H7 (cell line): ENCODE measurements at regions not wholly inside any gene's neighbourhood (a gene's known extent, or its start where the extent isn't known, plus 50 kb on each side); places are given as distances from the start of the nearest gene placed in this dataset.
"Not testable (repeated sequence)": the region's sequence is repeated elsewhere in the genome, so short reads cannot be mapped to it uniquely, and the experiment has no call there.

ENCODE experiments used
- DNase-seq: peaks from one replicate; pipeline ENCODE4 v3.0.0; 2012
- H3K27me3 ChIP-seq: 2 replicates; pipeline ENCODE4 v1.6.0; 2011; ENCODE audit warnings: mild to moderate bottlenecking, low read length; ENCODE audit not compliant: control insufficient read depth, insufficient read depth
- H3K36me3 ChIP-seq: replicated peaks from 2 replicates; pipeline ENCODE4 v1.5.1; 2011; ENCODE audit warnings: low read length; ENCODE audit not compliant: control insufficient read depth, insufficient read depth
- H3K4me3 ChIP-seq: 2 replicates; pipeline ENCODE4 v1.5.1; 2011; ENCODE audit warnings: low read depth, mild to moderate bottlenecking, control low read depth, low read length, moderate library complexity; ENCODE audit not compliant: insufficient read depth

- DNase-seq = peak; percentile 90
- Histone ChIP-seq H3K4me3 (peak overlapping the region; percentile 36), H3K36me3 (no peaks in the 10 kb centered on the region), H3K27me3 (peaks cover 25% of the 10 kb centered on the region)
Measured at GRCh38 chr16:55056585-55057401, 126.1 kb downstream of the IRX5 start.

- no peak for DNase-seq
- Histone ChIP-seq H3K36me3 (no peaks in the 10 kb centered on the region), H3K27me3 (peaks cover 25% of the 10 kb centered on the region), H3K4me3 (no peak overlapping the region)
Measured at GRCh38 chr16:55057866-55058265, 127.2 kb downstream of the IRX5 start.

- H3K27me3 ChIP-seq = peaks cover 25% of the 10 kb centered on the region
- H3K36me3 ChIP-seq = no peaks in the 10 kb centered on the region
- no peak overlapping the region for H3K4me3 ChIP-seq
- no peak for DNase-seq
Measured at GRCh38 chr16:55058576-55058975, 127.9 kb downstream of the IRX5 start.

GRCh38 chr16:55059146-55059545 lies 128.5 kb downstream of the IRX5 start:
- no peak for DNase-seq
- Histone ChIP-seq H3K4me3 (no peak overlapping the region), H3K36me3 (no peaks in the 10 kb centered on the region), H3K27me3 (peaks cover 25% of the 10 kb centered on the region)

GRCh38 chr16:55061126-55061525 lies 130.5 kb downstream of the IRX5 start:
- Histone ChIP-seq H3K27me3 (peaks cover 22% of the 10 kb centered on the region), H3K4me3 (no peak overlapping the region), H3K36me3 (no peaks in the 10 kb centered on the region)
- no peak for DNase-seq

- DNase-seq = no peak
- no peak overlapping the region for H3K4me3 ChIP-seq
- no peaks in the 10 kb centered on the region for H3K36me3 ChIP-seq
- H3K27me3 ChIP-seq = peaks cover 9% of the 10 kb centered on the region
Measured at GRCh38 chr16:55062442-55062841, 131.8 kb downstream of the IRX5 start.

GRCh38 chr16:55072976-55073375 lies 142.3 kb downstream of the IRX5 start:
- no peak overlapping the region for H3K4me3 ChIP-seq
- DNase-seq = no peak
- no peaks in the 10 kb centered on the region for H3K36me3 ChIP-seq
- H3K27me3 ChIP-seq = no peaks in the 10 kb centered on the region

- Histone ChIP-seq H3K27me3 (no peaks in the 10 kb centered on the region; the same call in 1 of the 2 replicates), H3K4me3 (no peak overlapping the region), H3K36me3 (no peaks in the 10 kb centered on the region)
- DNase-seq = no peak
Measured at GRCh38 chr16:55073830-55074229, 143.2 kb downstream of the IRX5 start.

- not testable (repeated sequence) for H3K36me3 ChIP-seq, H3K27me3 ChIP-seq, DNase-seq, H3K4me3 ChIP-seq
Measured at GRCh38 chr16:55075208-55075607, 144.5 kb downstream of the IRX5 start.

GRCh38 chr16:55076053-55076452 lies 145.4 kb downstream of the IRX5 start:
- Histone ChIP-seq H3K27me3 (no peaks in the 10 kb centered on the region; the same call in 1 of the 2 replicates), H3K4me3 (no peak overlapping the region), H3K36me3 (no peaks in the 10 kb centered on the region)
- no peak for DNase-seq

- Histone ChIP-seq H3K27me3 (no peaks in the 10 kb centered on the region; the same call in 1 of the 2 replicates), H3K36me3 (no peaks in the 10 kb centered on the region)
- DNase-seq = no peak
Measured at GRCh38 chr16:55077266-55077665, 146.6 kb downstream of the IRX5 start.

GRCh38 chr16:55078153-55078552 lies 147.5 kb downstream of the IRX5 start:
- H3K36me3 ChIP-seq = no peaks in the 10 kb centered on the region
- no peaks in the 10 kb centered on the region; the same call in 1 of the 2 replicates for H3K27me3 ChIP-seq
- DNase-seq = no peak
- no peak overlapping the region for H3K4me3 ChIP-seq

More at GRCh38 chr16:55077266-55077665, 146.6 kb downstream of the IRX5 start:
- no peak overlapping the region for H3K4me3 ChIP-seq

- Histone ChIP-seq H3K36me3 (no peaks in the 10 kb centered on the region), H3K4me3 (no peak overlapping the region), H3K27me3 (no peaks in the 10 kb centered on the region; the same call in 1 of the 2 replicates)
- no peak for DNase-seq
Measured at GRCh38 chr16:55078699-55079410, 148.2 kb downstream of the IRX5 start.

- Histone ChIP-seq H3K36me3 (no peaks in the 10 kb centered on the region), H3K27me3 (no peaks in the 10 kb centered on the region; the same call in 1 of the 2 replicates), H3K4me3 (no peak overlapping the region)
- DNase-seq = no peak
Measured at GRCh38 chr16:55081622-55082590, 151.2 kb downstream of the IRX5 start.
